Breast epithelium (tissue), 4 donors: ENCODE measurements at regions not wholly inside any gene's neighbourhood (a gene's known extent, or its start where the extent isn't known, plus 50 kb on each side); places are given as distances from the start of the nearest gene placed in this dataset.

ENCODE experiments used
- DNase-seq, 2 donors: peaks; one replicate each; pipeline ENCODE4 v3.0.0-alpha.2; 2019; ENCODE audit warnings: low spot score in 2 of 2
- H3K27ac ChIP-seq, 2 donors: fragments of 200-600 bp; sonication (generic) in 1 of 2; one replicate each; pipeline ENCODE4 v1.5.1; 2016 to 2019; ENCODE audit warnings: mild to moderate bottlenecking in 1 of 2
- H3K27me3 ChIP-seq, 2 donors: fragments of 200-600 bp; sonication (generic) in 1 of 2; one replicate each; pipeline versions ENCODE4 v1.5.1 to v1.6.0; 2017 to 2019; ENCODE audit warnings: control low read depth in 1 of 2, mild to moderate bottlenecking in 1 of 2
- H3K36me3 ChIP-seq: fragments of 200-600 bp; one replicate; pipeline ENCODE4 v1.5.1; 2019
- H3K4me1 ChIP-seq, 2 donors: fragments of 200-600 bp; sonication (generic); one replicate each; pipeline ENCODE4 v1.5.1; 2016 to 2019; ENCODE audit warnings: control low read depth in 1 of 2
- H3K4me3 ChIP-seq, 3 donors: fragments of 200-600 bp; sonication (generic); 1 replicate in 2 of 3; 2 replicates in 1 of 3; pipeline ENCODE4 v1.5.1; 2016 to 2019; ENCODE audit warnings: mild to moderate bottlenecking in 3 of 3, moderate library complexity in 2 of 3
- H3K9me3 ChIP-seq, 2 donors: fragments of 200-600 bp; sonication (generic) in 1 of 2; one replicate each; pipeline ENCODE4 v1.5.1; 2016 to 2019; ENCODE audit warnings: control low read depth in 1 of 2
- POLR2A ChIP-seq: fragments of 450-650 bp; IDR thresholded peaks from one replicate; pipeline ENCODE4 v1.6.1; 2016; ENCODE audit warnings: antibody characterized with exemption, mild to moderate bottlenecking, moderate library complexity
- POLR2AphosphoS5 ChIP-seq, 3 donors: sonication (generic); formaldehyde crosslinking; IDR thresholded peaks; one replicate each; pipeline ENCODE4 v1.6.1; 2017; ENCODE audit warnings: antibody characterized with exemption in 3 of 3
- intact Hi-C: fragments of 100-400 bp; cut with DNase I; formaldehyde crosslinking; loops from one replicate; pipeline ENCODE4 v1.15.1; 2023; ENCODE audit warnings: low total_unique reads
- TF ChIP-seq, protein P1 (sequence below), 3 donors: fragments of 450-650 bp; IDR thresholded peaks; one replicate each; pipeline ENCODE4 v1.5.1; 2016 to 2017; ENCODE audit warnings: antibody characterized with exemption in 3 of 3, mild to moderate bottlenecking in 3 of 3, moderate library complexity in 3 of 3

- intact Hi-C loops: no loop called here
- Histone ChIP-seq H3K27ac (no peak overlapping the region), H3K27me3 (no peaks in the 10 kb centered on the region), H3K4me3 (no peak overlapping the region), H3K9me3 (no peaks in the 10 kb centered on the region), H3K4me1 (no peaks in the 10 kb centered on the region), H3K36me3 (no peaks in the 10 kb centered on the region)
- no peak for DNase-seq
- TF ChIP-seq, protein P1, sequence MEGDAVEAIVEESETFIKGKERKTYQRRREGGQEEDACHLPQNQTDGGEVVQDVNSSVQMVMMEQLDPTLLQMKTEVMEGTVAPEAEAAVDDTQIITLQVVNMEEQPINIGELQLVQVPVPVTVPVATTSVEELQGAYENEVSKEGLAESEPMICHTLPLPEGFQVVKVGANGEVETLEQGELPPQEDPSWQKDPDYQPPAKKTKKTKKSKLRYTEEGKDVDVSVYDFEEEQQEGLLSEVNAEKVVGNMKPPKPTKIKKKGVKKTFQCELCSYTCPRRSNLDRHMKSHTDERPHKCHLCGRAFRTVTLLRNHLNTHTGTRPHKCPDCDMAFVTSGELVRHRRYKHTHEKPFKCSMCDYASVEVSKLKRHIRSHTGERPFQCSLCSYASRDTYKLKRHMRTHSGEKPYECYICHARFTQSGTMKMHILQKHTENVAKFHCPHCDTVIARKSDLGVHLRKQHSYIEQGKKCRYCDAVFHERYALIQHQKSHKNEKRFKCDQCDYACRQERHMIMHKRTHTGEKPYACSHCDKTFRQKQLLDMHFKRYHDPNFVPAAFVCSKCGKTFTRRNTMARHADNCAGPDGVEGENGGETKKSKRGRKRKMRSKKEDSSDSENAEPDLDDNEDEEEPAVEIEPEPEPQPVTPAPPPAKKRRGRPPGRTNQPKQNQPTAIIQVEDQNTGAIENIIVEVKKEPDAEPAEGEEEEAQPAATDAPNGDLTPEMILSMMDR (IDR thresholded peaks at IDR 0.05): no peak
- no peak for TF ChIP-seq POLR2A
- no peak for TF ChIP-seq POLR2AphosphoS5 (IDR thresholded peaks at IDR 0.05)
These were observed 53.2 kb upstream of the TFEC start for GRCh38 chr7:116083796-116084195.

- H3K36me3 ChIP-seq: no peaks in the 10 kb centered on the region
- no peaks in the 10 kb centered on the region for H3K4me1 ChIP-seq
- H3K4me3 ChIP-seq: no peak overlapping the region
- H3K9me3 ChIP-seq: no peaks in the 10 kb centered on the region
- no peaks in the 10 kb centered on the region for H3K27me3 ChIP-seq
- TF ChIP-seq POLR2A (no peak), POLR2AphosphoS5 (IDR thresholded peaks at IDR 0.05) (no peak)
- TF ChIP-seq, protein P1 (IDR thresholded peaks at IDR 0.05): no peak
- no peak for DNase-seq
- H3K27ac ChIP-seq: no peak overlapping the region
- intact Hi-C loops: no loop called here
These were observed 56.0 kb upstream of the TFEC start for GRCh38 chr7:116086547-116087045.

GRCh38 chr7:116087291-116087690, 56.7 kb upstream of the TFEC start:
- Histone ChIP-seq H3K27me3 (no peaks in the 10 kb centered on the region), H3K4me1 (no peaks in the 10 kb centered on the region), H3K36me3 (no peaks in the 10 kb centered on the region), H3K27ac (no peak overlapping the region), H3K9me3 (no peaks in the 10 kb centered on the region), H3K4me3 (no peak overlapping the region)
- intact Hi-C loops: no loop called here
- no peak for TF ChIP-seq POLR2A
- TF ChIP-seq, protein P1 (IDR thresholded peaks at IDR 0.05): no peak
- no peak for TF ChIP-seq POLR2AphosphoS5 (IDR thresholded peaks at IDR 0.05)
- no peak for DNase-seq

DNA sequence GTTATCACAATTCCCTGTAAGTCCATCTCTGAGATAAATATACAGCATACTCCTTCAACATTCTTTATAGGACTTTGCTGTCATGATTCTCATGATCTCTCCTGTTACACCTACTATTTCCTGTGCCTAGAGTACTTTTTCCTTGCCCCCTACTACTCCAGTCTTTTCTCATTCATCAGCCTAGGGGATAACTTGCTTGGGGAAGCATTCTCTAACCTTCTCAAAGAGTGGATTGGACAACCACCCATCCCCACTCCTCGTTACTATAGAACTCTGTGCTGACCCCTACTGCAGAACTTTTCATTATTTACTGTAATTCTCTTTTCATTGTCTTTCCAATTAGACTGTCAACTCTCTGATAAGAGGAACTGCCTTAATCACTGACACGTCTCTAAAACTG, 57.4 kb upstream of the TFEC start:
- DNase-seq: no peak
- no peaks in the 10 kb centered on the region for H3K36me3 ChIP-seq
- TF ChIP-seq, protein P1 (IDR thresholded peaks at IDR 0.05): no peak
- TF ChIP-seq POLR2A (no peak), POLR2AphosphoS5 (IDR thresholded peaks at IDR 0.05) (no peak)
- H3K9me3 ChIP-seq: no peaks in the 10 kb centered on the region
- H3K27ac ChIP-seq: no peak overlapping the region
- intact Hi-C loops: no loop called here
- H3K4me3 ChIP-seq: no peak overlapping the region
- H3K4me1 ChIP-seq: no peaks in the 10 kb centered on the region
- H3K27me3 ChIP-seq: no peaks in the 10 kb centered on the region

- no peaks in the 10 kb centered on the region for H3K27me3 ChIP-seq
- TF ChIP-seq, protein P1 (IDR thresholded peaks at IDR 0.05): no peak
- TF ChIP-seq POLR2A: no peak
- no peak for TF ChIP-seq POLR2AphosphoS5 (IDR thresholded peaks at IDR 0.05)
- H3K27ac ChIP-seq: no peak overlapping the region
- H3K4me3 ChIP-seq: no peak overlapping the region
- no peaks in the 10 kb centered on the region for H3K4me1 ChIP-seq
- DNase-seq: no peak
- H3K9me3 ChIP-seq: no peaks in the 10 kb centered on the region
- no peaks in the 10 kb centered on the region for H3K36me3 ChIP-seq
- intact Hi-C loops: no loop called here
These were observed 58.7 kb upstream of the TFEC start for GRCh38 chr7:116089293-116089692.
